H1 (cell line): ENCODE measurements at regions not wholly inside any gene's neighbourhood (a gene's known extent, or its start where the extent isn't known, plus 50 kb on each side); places are given as distances from the start of the nearest gene placed in this dataset.

Experiments
- BRCA1 ChIP-seq: IDR thresholded peaks from 2 replicates; pipeline ENCODE4 v1.6.1; 2012; ENCODE audit warnings: low read depth, low read length, improper control_type of control experiment
- GTF2F1 ChIP-seq: IDR thresholded peaks from 2 replicates; pipeline ENCODE4 v1.6.1; 2012; ENCODE audit warnings: low read depth, low read length, improper control_type of control experiment, borderline replicate concordance
- JUN ChIP-seq: IDR thresholded peaks from 2 replicates; pipeline ENCODE4 v1.6.1; 2011; ENCODE audit warnings: low read depth, mild to moderate bottlenecking, improper control_type of control experiment, low read length
- KDM5A ChIP-seq: fragments of 200-600 bp; IDR thresholded peaks from 2 replicates; pipeline ENCODE4 v1.7.1; 2012; ENCODE audit warnings: mild to moderate bottlenecking, low read length, inconsistent platforms, mixed read lengths
- MAFK ChIP-seq: IDR thresholded peaks from 2 replicates; pipeline ENCODE4 v1.6.1; 2012; ENCODE audit warnings: low read depth, mild to moderate bottlenecking, improper control_type of control experiment, low read length
- PHF8 ChIP-seq: fragments of 200-600 bp; sonication (generic); conservative IDR thresholded peaks from 2 replicates; pipeline ENCODE4 v1.7.1; 2012; ENCODE audit warnings: low read depth, mild to moderate bottlenecking, inconsistent platforms, low read length, moderate library complexity
- TAF7 ChIP-seq: optimal IDR thresholded peaks from 2 replicates; pipeline ENCODE3; 2011; ENCODE audit warnings: low read depth, mild to moderate bottlenecking, inconsistent platforms, low read length, moderate library complexity, borderline replicate concordance
- TF ChIP-seq, protein P1 (sequence below): fragments of 300-600 bp; sonication (generic); IDR thresholded peaks from 2 replicates; pipeline ENCODE4 v1.7.1; 2012; ENCODE audit warnings: low read length, moderate library complexity, mild to moderate bottlenecking, inconsistent platforms; ENCODE audit not compliant: insufficient replicate concordance

DNA sequence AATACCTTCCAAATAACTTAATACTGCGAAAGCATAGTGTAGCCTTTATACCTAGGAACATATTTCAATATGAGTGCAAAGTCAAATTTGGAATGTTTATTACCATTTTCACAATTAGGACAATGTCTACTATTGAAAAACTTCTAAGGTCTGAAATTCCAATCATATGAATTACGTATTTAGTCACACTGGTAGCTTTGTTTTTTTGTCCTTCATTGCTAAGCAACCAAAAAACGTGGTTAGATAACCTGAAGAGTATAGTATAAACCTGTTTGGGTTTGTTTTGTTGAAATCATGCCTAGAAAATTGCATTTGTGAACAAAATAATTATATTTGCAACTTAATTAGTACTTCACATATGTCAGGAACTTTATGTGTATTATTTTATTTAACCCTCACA, 134.2 kb downstream of the FBXO4 start (continued):
- TF ChIP-seq, protein P1, sequence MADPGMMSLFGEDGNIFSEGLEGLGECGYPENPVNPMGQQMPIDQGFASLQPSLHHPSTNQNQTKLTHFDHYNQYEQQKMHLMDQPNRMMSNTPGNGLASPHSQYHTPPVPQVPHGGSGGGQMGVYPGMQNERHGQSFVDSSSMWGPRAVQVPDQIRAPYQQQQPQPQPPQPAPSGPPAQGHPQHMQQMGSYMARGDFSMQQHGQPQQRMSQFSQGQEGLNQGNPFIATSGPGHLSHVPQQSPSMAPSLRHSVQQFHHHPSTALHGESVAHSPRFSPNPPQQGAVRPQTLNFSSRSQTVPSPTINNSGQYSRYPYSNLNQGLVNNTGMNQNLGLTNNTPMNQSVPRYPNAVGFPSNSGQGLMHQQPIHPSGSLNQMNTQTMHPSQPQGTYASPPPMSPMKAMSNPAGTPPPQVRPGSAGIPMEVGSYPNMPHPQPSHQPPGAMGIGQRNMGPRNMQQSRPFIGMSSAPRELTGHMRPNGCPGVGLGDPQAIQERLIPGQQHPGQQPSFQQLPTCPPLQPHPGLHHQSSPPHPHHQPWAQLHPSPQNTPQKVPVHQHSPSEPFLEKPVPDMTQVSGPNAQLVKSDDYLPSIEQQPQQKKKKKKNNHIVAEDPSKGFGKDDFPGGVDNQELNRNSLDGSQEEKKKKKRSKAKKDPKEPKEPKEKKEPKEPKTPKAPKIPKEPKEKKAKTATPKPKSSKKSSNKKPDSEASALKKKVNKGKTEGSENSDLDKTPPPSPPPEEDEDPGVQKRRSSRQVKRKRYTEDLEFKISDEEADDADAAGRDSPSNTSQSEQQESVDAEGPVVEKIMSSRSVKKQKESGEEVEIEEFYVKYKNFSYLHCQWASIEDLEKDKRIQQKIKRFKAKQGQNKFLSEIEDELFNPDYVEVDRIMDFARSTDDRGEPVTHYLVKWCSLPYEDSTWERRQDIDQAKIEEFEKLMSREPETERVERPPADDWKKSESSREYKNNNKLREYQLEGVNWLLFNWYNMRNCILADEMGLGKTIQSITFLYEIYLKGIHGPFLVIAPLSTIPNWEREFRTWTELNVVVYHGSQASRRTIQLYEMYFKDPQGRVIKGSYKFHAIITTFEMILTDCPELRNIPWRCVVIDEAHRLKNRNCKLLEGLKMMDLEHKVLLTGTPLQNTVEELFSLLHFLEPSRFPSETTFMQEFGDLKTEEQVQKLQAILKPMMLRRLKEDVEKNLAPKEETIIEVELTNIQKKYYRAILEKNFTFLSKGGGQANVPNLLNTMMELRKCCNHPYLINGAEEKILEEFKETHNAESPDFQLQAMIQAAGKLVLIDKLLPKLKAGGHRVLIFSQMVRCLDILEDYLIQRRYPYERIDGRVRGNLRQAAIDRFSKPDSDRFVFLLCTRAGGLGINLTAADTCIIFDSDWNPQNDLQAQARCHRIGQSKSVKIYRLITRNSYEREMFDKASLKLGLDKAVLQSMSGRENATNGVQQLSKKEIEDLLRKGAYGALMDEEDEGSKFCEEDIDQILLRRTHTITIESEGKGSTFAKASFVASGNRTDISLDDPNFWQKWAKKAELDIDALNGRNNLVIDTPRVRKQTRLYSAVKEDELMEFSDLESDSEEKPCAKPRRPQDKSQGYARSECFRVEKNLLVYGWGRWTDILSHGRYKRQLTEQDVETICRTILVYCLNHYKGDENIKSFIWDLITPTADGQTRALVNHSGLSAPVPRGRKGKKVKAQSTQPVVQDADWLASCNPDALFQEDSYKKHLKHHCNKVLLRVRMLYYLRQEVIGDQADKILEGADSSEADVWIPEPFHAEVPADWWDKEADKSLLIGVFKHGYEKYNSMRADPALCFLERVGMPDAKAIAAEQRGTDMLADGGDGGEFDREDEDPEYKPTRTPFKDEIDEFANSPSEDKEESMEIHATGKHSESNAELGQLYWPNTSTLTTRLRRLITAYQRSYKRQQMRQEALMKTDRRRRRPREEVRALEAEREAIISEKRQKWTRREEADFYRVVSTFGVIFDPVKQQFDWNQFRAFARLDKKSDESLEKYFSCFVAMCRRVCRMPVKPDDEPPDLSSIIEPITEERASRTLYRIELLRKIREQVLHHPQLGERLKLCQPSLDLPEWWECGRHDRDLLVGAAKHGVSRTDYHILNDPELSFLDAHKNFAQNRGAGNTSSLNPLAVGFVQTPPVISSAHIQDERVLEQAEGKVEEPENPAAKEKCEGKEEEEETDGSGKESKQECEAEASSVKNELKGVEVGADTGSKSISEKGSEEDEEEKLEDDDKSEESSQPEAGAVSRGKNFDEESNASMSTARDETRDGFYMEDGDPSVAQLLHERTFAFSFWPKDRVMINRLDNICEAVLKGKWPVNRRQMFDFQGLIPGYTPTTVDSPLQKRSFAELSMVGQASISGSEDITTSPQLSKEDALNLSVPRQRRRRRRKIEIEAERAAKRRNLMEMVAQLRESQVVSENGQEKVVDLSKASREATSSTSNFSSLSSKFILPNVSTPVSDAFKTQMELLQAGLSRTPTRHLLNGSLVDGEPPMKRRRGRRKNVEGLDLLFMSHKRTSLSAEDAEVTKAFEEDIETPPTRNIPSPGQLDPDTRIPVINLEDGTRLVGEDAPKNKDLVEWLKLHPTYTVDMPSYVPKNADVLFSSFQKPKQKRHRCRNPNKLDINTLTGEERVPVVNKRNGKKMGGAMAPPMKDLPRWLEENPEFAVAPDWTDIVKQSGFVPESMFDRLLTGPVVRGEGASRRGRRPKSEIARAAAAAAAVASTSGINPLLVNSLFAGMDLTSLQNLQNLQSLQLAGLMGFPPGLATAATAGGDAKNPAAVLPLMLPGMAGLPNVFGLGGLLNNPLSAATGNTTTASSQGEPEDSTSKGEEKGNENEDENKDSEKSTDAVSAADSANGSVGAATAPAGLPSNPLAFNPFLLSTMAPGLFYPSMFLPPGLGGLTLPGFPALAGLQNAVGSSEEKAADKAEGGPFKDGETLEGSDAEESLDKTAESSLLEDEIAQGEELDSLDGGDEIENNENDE: no peak
- TF ChIP-seq JUN: no peak
- TF ChIP-seq GTF2F1: no peak
- TF ChIP-seq BRCA1: no peak
- no peak for TF ChIP-seq MAFK
- no peak for TF ChIP-seq PHF8
- TF ChIP-seq KDM5A: no peak
- TF ChIP-seq TAF7: no peak
